Sigmoid colon (tissue), 3 donors: ENCODE measurements at regions not wholly inside any gene's neighbourhood (a gene's known extent, or its start where the extent isn't known, plus 50 kb on each side); places are given as distances from the start of the nearest gene placed in this dataset.

Experiments used
- CTCF ChIP-seq, 4 experiments: fragments of 450-650 bp in 3 of 4; fragments of 200-600 bp in 1 of 4; IDR thresholded peaks; one replicate each; pipeline ENCODE4 v1.5.1; 2016 to 2019; ENCODE audit warnings: antibody characterized with exemption in 4 of 4, mild to moderate bottlenecking in 3 of 4, moderate library complexity in 2 of 4
- POLR2A ChIP-seq, 2 donors: fragments of 450-650 bp; IDR thresholded peaks; one replicate each; pipeline ENCODE4 v1.6.1; 2016; ENCODE audit warnings: antibody characterized with exemption in 2 of 2, mild to moderate bottlenecking in 2 of 2, moderate library complexity in 2 of 2

- TF ChIP-seq CTCF (IDR thresholded peaks at IDR 0.05) (no peak), POLR2A (IDR thresholded peaks at IDR 0.05) (no peak)
Observed at GRCh38 chr9:111136180-111136579, 97.9 kb upstream of the LPAR1 start.
